Adrenal gland (tissue), 9 donors: ENCODE measurements at regions not wholly inside any gene's neighbourhood (a gene's known extent, or its start where the extent isn't known, plus 50 kb on each side); places are given as distances from the start of the nearest gene placed in this dataset.

Experiments used
- DNase-seq, 7 donors: peaks; one replicate each; pipeline ENCODE4 v3.0.0-alpha.2; 2019 to 2020
- H3K27ac ChIP-seq, 5 donors: fragments of 200-600 bp; sonication (generic) in 4 of 5; 1 replicate in 3 of 5; 2 replicates in 2 of 5; pipeline versions ENCODE4 v1.5.1 to v1.8.0; 2016 to 2020; ENCODE audit warnings: mild to moderate bottlenecking in 1 of 5
- H3K27me3 ChIP-seq: fragments of 200-600 bp; 2 replicates; pipeline ENCODE4 v1.8.0; 2021
- H3K36me3 ChIP-seq, 2 donors: fragments of 200-600 bp; replicated peaks in 1 of 2; 1 replicate in 1 of 2; 2 replicates in 1 of 2; pipeline versions ENCODE4 v1.5.1 to v1.8.0; 2018 to 2022
- H3K4me1 ChIP-seq, 2 donors: fragments of 200-600 bp; replicated peaks in 1 of 2; 1 replicate in 1 of 2; 2 replicates in 1 of 2; pipeline versions ENCODE4 v1.5.1 to v1.8.0; 2018 to 2021
- H3K4me3 ChIP-seq, 4 donors: fragments of 200-600 bp; sonication (generic) in 3 of 4; one replicate each; pipeline ENCODE4 v1.5.1; 2016 to 2018
- H3K9me3 ChIP-seq, 3 donors: fragments of 200-600 bp; sonication (generic) in 1 of 3; replicated peaks in 1 of 3; 1 replicate in 2 of 3; 2 replicates in 1 of 3; pipeline versions ENCODE4 v1.5.1 to v1.8.0; 2016 to 2021
- POLR2A ChIP-seq, 2 donors: fragments of 450-650 bp; IDR thresholded peaks; one replicate each; pipeline ENCODE4 v1.6.1; 2017; ENCODE audit warnings: antibody characterized with exemption in 2 of 2, mild to moderate bottlenecking in 2 of 2, moderate library complexity in 1 of 2
- WGBS, 4 donors: extraction: QIAGEN DNeasy Blood & Tissue Kit in 2 of 4; methylation state at CpG; one replicate each; pipeline versions ENCODE4 v1.1.5 to v1.1.7; 2013 to 2017; 5-methylcytosine and 5-hydroxymethylcytosine counted together
- intact Hi-C, 2 donors: fragments of 100-400 bp; cut with DNase I; formaldehyde crosslinking; loops; one replicate each; pipeline versions ENCODE4 v1.14.1 to v1.15.0; 2022 to 2023
- TF ChIP-seq, protein P1 (sequence below), 6 experiments: fragments of 450-650 bp in 4 of 6; fragments of 200-600 bp in 2 of 6; sonication (generic) in 1 of 6; IDR thresholded peaks; 1 replicate in 5 of 6; 2 replicates in 1 of 6; pipeline versions ENCODE4 v1.5.1 to v1.8.0; 2016 to 2021; ENCODE audit warnings: antibody characterized with exemption in 6 of 6, mild to moderate bottlenecking in 2 of 6, moderate library complexity in 1 of 6
- donor health status: healthy with polysubstance abuse.
- donor health status: Bipolar disorder and iron deficiency.
- donor health status: DM: yes; HTN: yes; CAD: no.
- donor health status: DM: no; HTN: no; CAD: no.
- donor health status: DM: no; HTN: no; CAD: no.

DNA sequence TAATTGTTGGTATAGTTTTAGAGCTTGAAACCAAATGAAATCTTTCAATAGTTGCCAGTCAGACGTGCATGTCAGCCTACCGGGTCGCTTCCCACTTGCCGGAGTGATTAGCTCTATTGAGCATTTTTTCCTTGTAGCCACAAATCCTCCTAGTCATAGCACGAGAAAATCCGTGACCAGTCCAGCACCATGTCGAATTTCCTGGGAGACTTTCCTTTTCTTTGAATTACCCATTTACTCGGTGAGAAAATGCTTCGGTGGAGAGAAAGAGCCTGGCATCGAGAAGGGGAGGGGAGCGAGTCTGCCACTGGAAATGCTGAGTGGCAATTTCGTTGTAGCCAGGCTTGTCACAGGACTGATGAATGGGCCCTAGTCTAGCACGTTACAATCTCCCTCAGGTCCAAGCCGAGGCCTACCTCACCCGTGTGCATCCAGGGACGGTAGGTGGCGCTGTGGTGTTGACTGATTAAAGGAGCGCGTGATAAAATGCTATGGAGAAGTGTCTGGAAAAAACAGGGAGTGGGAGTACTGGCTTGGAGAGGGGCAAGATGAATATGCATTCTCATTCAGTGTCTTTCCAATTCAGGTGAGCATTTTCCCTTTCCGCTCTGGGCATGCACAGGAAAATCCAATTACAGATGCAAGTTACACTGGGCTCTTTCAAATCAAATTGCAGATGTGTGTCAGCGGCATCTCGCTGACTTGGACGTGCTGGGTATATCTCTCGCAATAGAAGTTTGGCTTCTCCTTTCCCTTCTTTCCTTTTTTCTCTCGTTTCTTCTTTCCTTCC is 238.8 kb downstream of the EDEM1 start:
- peak; percentile 62 to 94 (median 82) for DNase-seq
- 30 to 40% (median 38%) methylated on average over 25 of the region's 25 CpGs for WGBS, 4 donors
- Histone ChIP-seq H3K9me3 (no peaks in the 10 kb centered on the region), H3K4me1 (peaks cover 0 to 3% of the 10 kb centered on the region in 2 donors), H3K4me3 (no peak overlapping the region), H3K36me3 (no peaks in the 10 kb centered on the region), H3K27me3 (no peaks in the 10 kb centered on the region), H3K27ac (no peak overlapping the region)
- intact Hi-C loops, result no loop called here
- TF ChIP-seq, protein P1, sequence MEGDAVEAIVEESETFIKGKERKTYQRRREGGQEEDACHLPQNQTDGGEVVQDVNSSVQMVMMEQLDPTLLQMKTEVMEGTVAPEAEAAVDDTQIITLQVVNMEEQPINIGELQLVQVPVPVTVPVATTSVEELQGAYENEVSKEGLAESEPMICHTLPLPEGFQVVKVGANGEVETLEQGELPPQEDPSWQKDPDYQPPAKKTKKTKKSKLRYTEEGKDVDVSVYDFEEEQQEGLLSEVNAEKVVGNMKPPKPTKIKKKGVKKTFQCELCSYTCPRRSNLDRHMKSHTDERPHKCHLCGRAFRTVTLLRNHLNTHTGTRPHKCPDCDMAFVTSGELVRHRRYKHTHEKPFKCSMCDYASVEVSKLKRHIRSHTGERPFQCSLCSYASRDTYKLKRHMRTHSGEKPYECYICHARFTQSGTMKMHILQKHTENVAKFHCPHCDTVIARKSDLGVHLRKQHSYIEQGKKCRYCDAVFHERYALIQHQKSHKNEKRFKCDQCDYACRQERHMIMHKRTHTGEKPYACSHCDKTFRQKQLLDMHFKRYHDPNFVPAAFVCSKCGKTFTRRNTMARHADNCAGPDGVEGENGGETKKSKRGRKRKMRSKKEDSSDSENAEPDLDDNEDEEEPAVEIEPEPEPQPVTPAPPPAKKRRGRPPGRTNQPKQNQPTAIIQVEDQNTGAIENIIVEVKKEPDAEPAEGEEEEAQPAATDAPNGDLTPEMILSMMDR (IDR thresholded peaks at IDR 0.05), result peak; percentile 72 to 80 (median 74)
- no peak for TF ChIP-seq POLR2A (IDR thresholded peaks at IDR 0.05)

DNA sequence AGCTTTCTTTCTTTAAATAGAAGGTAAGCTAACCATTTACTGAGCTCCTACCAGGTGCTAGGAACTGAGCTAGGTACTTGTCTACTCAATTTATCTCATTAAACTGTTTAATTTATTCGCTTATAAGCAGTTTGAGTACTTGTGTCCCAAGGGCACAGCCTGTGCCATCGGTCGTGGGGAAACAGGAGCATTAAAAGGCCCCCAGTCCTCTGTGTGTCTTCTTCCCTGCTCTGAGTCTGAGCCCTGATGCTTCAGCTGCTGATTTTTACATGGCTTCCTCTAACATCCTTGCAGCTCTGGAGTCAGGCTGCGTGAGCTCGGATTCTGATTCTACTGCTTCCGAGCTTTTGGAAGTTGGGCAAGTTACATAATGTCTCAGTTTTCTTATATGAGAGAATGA is 239.5 kb downstream of the EDEM1 start:
- no peaks in the 10 kb centered on the region for H3K36me3 ChIP-seq
- intact Hi-C loops, result no loop called here
- no peak for DNase-seq
- no peak for TF ChIP-seq POLR2A (IDR thresholded peaks at IDR 0.05)
- TF ChIP-seq, protein P1 (IDR thresholded peaks at IDR 0.05), result no peak
- peaks cover 0 to 3% of the 10 kb centered on the region in 2 donors for H3K4me1 ChIP-seq
- H3K27ac ChIP-seq, result no peak overlapping the region
- H3K27me3 ChIP-seq, result no peaks in the 10 kb centered on the region
- 71 to 85% (median 77%) methylated on average over 6 of the region's 6 CpGs for WGBS, 4 donors
- no peak overlapping the region for H3K4me3 ChIP-seq
- no peaks in the 10 kb centered on the region for H3K9me3 ChIP-seq

DNA sequence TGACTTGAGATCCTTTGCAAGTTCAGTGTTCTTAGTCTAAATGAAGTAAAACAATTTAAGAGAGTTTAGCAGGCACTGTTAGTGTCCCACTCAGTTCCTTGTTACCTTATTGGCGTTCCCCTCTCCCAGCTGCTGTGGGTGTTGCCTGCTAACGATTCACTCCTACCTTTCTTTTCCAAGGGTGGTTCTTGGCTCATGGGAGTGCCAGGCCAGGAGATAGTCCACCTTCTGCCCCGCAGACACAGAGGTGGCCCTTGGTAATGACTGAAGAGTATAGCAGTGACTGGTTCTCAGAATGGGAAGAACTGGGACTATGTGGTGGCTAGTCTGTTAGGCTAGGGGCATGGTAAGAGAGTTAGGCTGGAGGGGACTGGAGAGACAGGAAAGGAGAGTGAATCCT is 240.4 kb downstream of the EDEM1 start:
- no peaks in the 10 kb centered on the region for H3K9me3 ChIP-seq
- DNase-seq, result no peak
- intact Hi-C loops, result no loop called here
- H3K4me1 ChIP-seq, result peaks cover 0 to 3% of the 10 kb centered on the region in 2 donors
- no peak for TF ChIP-seq POLR2A (IDR thresholded peaks at IDR 0.05)
- TF ChIP-seq, protein P1 (IDR thresholded peaks at IDR 0.05), result no peak
- H3K27me3 ChIP-seq, result no peaks in the 10 kb centered on the region
- H3K36me3 ChIP-seq, result no peaks in the 10 kb centered on the region
- WGBS, 4 donors, result 73 to 88% (median 78%) methylated on average over 3 of the region's 3 CpGs
- no peak overlapping the region for H3K27ac ChIP-seq
- no peak overlapping the region for H3K4me3 ChIP-seq

DNA sequence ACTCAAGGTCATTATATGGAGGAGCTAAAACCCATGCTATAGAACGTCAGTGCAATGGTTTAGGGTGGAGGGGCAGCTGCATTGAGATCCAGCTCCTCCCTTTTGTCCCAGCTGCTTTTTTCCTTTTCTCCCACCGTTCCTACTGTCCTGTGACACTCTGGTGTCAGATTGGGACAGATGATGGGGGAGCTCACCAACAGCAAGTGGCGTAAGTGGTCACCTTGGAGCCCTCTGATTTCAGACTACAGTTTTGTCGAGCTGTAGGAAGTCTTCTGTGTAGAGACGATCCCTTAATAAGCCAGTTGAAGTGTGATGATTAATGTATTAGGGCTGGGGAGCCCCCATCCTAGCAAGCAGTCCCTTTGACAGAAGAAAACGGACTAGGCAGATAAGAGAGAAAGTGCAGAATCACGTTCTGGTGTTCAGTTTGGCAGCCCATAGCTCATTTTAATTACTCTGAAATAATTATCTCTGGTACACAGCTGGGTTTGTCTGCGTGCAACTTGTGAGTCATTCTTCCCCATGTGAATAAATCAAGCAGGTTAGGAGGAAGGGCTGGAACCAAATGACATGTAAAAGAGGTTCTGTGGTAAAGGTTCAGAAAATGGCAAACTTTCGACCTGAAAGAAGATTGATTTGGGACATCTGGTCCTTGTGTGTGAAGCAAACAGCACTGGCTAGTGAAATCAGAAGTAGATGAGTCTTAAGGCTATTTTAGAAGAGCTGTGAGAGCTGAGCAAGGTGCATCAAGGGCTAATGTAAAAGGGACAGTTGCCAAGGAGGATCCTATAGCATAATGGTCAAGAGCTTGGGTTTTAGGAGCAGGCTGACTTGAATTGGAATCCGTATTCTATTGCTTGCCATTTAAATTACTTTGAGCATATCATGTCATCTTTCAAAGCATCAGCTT is 241.4 kb downstream of the EDEM1 start:
- no peaks in the 10 kb centered on the region for H3K36me3 ChIP-seq
- WGBS, 4 donors, result 15 to 29% (median 20%) methylated on average over 9 to 10 of the region's 10 CpGs
- H3K4me3 ChIP-seq, result no peak overlapping the region
- H3K4me1 ChIP-seq, result peaks cover 0 to 3% of the 10 kb centered on the region in 2 donors
- TF ChIP-seq POLR2A (IDR thresholded peaks at IDR 0.05), result no peak
- TF ChIP-seq, protein P1 (IDR thresholded peaks at IDR 0.05), result no peak
- intact Hi-C loops, result no loop called here
- DNase-seq, result no peak
- H3K27me3 ChIP-seq, result no peaks in the 10 kb centered on the region
- H3K9me3 ChIP-seq, result no peaks in the 10 kb centered on the region
- no peak overlapping the region for H3K27ac ChIP-seq
